WTC11 (cell line): ENCODE measurements at regions not wholly inside any gene's neighbourhood (a gene's known extent, or its start where the extent isn't known, plus 50 kb on each side); places are given as distances from the start of the nearest gene placed in this dataset.

Experiments used
- ELF4 ChIP-seq: sonication (generic); formaldehyde crosslinking; IDR thresholded peaks from 2 replicates; pipeline ENCODE4 v1.8.1; 2022; ENCODE audit warnings: low read depth, mild to moderate bottlenecking, moderate library complexity, missing genetic modification reagents
- ESRRA ChIP-seq: sonication (generic); formaldehyde crosslinking; IDR thresholded peaks from 2 replicates; pipeline ENCODE4 v1.8.1; 2022; ENCODE audit warnings: mild to moderate bottlenecking, missing genetic modification reagents, borderline replicate concordance
- ETV6 ChIP-seq: sonication (generic); formaldehyde crosslinking; IDR thresholded peaks from 2 replicates; pipeline ENCODE4 v1.8.1; 2022; ENCODE audit warnings: mild to moderate bottlenecking, missing genetic modification reagents
- FOXP4 ChIP-seq: sonication (generic); formaldehyde crosslinking; IDR thresholded peaks from 2 replicates; pipeline ENCODE4 v1.8.0; 2022; ENCODE audit warnings: mild to moderate bottlenecking, missing genetic modification reagents
- KAT7 ChIP-seq: sonication (generic); formaldehyde crosslinking; IDR thresholded peaks from 2 replicates; pipeline ENCODE4 v1.8.1; 2023; ENCODE audit warnings: missing genetic modification reagents, mild to moderate bottlenecking, borderline replicate concordance
- RELA ChIP-seq: sonication (generic); formaldehyde crosslinking; IDR thresholded peaks from 2 replicates; pipeline ENCODE4 v1.8.1; 2022; ENCODE audit warnings: missing genetic modification reagents, mild to moderate bottlenecking, borderline replicate concordance
- SP1 ChIP-seq: sonication (generic); formaldehyde crosslinking; conservative IDR thresholded peaks from 2 replicates; pipeline ENCODE4 v1.8.1; 2022; ENCODE audit warnings: missing genetic modification reagents
- TF ChIP-seq, protein P1 (sequence below): fragments of 200-600 bp; IDR thresholded peaks from 2 replicates; pipeline ENCODE4 v1.8.0; 2022; ENCODE audit warnings: antibody characterized with exemption
- TF ChIP-seq, protein P2 (sequence below): sonication (generic); formaldehyde crosslinking; IDR thresholded peaks from 2 replicates; pipeline ENCODE4 v1.8.1; 2022; ENCODE audit warnings: low read depth, missing genetic modification reagents, borderline replicate concordance
- TF ChIP-seq, protein P3 (sequence below): sonication (generic); formaldehyde crosslinking; IDR thresholded peaks from 2 replicates; pipeline ENCODE4 v1.8.1; 2022; ENCODE audit warnings: missing genetic modification reagents, borderline replicate concordance
- TF ChIP-seq, protein P4 (sequence below): sonication (generic); formaldehyde crosslinking; IDR thresholded peaks from 2 replicates; pipeline ENCODE4 v1.8.1; 2023; ENCODE audit warnings: mild to moderate bottlenecking, missing genetic modification reagents, borderline replicate concordance

GRCh38 chr2:71806432-71806831, 341.2 kb downstream of the CYP26B1 start:
- TF ChIP-seq, protein P1, sequence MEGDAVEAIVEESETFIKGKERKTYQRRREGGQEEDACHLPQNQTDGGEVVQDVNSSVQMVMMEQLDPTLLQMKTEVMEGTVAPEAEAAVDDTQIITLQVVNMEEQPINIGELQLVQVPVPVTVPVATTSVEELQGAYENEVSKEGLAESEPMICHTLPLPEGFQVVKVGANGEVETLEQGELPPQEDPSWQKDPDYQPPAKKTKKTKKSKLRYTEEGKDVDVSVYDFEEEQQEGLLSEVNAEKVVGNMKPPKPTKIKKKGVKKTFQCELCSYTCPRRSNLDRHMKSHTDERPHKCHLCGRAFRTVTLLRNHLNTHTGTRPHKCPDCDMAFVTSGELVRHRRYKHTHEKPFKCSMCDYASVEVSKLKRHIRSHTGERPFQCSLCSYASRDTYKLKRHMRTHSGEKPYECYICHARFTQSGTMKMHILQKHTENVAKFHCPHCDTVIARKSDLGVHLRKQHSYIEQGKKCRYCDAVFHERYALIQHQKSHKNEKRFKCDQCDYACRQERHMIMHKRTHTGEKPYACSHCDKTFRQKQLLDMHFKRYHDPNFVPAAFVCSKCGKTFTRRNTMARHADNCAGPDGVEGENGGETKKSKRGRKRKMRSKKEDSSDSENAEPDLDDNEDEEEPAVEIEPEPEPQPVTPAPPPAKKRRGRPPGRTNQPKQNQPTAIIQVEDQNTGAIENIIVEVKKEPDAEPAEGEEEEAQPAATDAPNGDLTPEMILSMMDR: no peak
- no peak for TF ChIP-seq ETV6 (CRISPR knock-in tag)
- no peak for TF ChIP-seq ESRRA (CRISPR knock-in tag)
- TF ChIP-seq KAT7: no peak
- TF ChIP-seq FOXP4 (CRISPR knock-in tag): no peak
- TF ChIP-seq, protein P2, sequence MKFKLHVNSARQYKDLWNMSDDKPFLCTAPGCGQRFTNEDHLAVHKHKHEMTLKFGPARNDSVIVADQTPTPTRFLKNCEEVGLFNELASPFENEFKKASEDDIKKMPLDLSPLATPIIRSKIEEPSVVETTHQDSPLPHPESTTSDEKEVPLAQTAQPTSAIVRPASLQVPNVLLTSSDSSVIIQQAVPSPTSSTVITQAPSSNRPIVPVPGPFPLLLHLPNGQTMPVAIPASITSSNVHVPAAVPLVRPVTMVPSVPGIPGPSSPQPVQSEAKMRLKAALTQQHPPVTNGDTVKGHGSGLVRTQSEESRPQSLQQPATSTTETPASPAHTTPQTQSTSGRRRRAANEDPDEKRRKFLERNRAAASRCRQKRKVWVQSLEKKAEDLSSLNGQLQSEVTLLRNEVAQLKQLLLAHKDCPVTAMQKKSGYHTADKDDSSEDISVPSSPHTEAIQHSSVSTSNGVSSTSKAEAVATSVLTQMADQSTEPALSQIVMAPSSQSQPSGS (CRISPR knock-in tag): no peak
- TF ChIP-seq SP1 (CRISPR knock-in tag): no peak
- TF ChIP-seq, protein P3, sequence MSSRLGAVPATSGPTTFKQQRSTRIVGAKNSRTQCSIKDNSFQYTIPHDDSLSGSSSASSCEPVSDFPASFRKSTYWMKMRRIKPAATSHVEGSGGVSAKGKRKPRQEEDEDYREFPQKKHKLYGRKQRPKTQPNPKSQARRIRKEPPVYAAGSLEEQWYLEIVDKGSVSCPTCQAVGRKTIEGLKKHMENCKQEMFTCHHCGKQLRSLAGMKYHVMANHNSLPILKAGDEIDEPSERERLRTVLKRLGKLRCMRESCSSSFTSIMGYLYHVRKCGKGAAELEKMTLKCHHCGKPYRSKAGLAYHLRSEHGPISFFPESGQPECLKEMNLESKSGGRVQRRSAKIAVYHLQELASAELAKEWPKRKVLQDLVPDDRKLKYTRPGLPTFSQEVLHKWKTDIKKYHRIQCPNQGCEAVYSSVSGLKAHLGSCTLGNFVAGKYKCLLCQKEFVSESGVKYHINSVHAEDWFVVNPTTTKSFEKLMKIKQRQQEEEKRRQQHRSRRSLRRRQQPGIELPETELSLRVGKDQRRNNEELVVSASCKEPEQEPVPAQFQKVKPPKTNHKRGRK (CRISPR knock-in tag): no peak
- TF ChIP-seq, protein P4, sequence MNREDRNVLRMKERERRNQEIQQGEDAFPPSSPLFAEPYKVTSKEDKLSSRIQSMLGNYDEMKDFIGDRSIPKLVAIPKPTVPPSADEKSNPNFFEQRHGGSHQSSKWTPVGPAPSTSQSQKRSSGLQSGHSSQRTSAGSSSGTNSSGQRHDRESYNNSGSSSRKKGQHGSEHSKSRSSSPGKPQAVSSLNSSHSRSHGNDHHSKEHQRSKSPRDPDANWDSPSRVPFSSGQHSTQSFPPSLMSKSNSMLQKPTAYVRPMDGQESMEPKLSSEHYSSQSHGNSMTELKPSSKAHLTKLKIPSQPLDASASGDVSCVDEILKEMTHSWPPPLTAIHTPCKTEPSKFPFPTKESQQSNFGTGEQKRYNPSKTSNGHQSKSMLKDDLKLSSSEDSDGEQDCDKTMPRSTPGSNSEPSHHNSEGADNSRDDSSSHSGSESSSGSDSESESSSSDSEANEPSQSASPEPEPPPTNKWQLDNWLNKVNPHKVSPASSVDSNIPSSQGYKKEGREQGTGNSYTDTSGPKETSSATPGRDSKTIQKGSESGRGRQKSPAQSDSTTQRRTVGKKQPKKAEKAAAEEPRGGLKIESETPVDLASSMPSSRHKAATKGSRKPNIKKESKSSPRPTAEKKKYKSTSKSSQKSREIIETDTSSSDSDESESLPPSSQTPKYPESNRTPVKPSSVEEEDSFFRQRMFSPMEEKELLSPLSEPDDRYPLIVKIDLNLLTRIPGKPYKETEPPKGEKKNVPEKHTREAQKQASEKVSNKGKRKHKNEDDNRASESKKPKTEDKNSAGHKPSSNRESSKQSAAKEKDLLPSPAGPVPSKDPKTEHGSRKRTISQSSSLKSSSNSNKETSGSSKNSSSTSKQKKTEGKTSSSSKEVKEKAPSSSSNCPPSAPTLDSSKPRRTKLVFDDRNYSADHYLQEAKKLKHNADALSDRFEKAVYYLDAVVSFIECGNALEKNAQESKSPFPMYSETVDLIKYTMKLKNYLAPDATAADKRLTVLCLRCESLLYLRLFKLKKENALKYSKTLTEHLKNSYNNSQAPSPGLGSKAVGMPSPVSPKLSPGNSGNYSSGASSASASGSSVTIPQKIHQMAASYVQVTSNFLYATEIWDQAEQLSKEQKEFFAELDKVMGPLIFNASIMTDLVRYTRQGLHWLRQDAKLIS: no peak
- no peak for TF ChIP-seq ELF4
- TF ChIP-seq RELA (CRISPR knock-in tag): no peak
